GM12872 (cell line): ENCODE measurements at regions not wholly inside any gene's neighbourhood (a gene's known extent, or its start where the extent isn't known, plus 50 kb on each side); places are given as distances from the start of the nearest gene placed in this dataset.

Source experiments
- TF ChIP-seq, protein P1 (sequence below): IDR thresholded peaks from 3 replicates; pipeline ENCODE4 v1.5.1; 2011; ENCODE audit warnings: low read depth, mild to moderate bottlenecking, low read length, moderate library complexity; ENCODE audit not compliant: insufficient read depth

DNA sequence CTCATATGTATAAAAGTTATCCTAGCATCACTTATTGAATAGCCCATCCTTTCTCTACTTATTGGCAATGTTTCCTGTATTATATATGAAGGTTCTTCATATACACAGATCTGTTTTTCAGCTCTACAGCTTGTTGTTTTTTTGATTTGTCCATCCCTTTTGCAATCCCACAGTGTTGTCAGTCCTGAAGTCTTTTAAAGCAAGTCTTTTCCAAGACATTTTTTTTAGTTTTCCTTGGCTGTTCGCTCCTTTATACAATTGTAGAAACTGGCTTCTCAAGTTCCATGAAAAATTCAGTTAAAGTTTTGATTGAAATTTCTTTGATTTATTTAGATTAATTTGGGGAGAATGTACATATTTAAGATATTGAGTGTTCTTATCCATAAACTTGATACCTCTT is 295.3 kb upstream of the SORL1-AS1 start:
- TF ChIP-seq, protein P1, sequence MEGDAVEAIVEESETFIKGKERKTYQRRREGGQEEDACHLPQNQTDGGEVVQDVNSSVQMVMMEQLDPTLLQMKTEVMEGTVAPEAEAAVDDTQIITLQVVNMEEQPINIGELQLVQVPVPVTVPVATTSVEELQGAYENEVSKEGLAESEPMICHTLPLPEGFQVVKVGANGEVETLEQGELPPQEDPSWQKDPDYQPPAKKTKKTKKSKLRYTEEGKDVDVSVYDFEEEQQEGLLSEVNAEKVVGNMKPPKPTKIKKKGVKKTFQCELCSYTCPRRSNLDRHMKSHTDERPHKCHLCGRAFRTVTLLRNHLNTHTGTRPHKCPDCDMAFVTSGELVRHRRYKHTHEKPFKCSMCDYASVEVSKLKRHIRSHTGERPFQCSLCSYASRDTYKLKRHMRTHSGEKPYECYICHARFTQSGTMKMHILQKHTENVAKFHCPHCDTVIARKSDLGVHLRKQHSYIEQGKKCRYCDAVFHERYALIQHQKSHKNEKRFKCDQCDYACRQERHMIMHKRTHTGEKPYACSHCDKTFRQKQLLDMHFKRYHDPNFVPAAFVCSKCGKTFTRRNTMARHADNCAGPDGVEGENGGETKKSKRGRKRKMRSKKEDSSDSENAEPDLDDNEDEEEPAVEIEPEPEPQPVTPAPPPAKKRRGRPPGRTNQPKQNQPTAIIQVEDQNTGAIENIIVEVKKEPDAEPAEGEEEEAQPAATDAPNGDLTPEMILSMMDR = no peak

DNA sequence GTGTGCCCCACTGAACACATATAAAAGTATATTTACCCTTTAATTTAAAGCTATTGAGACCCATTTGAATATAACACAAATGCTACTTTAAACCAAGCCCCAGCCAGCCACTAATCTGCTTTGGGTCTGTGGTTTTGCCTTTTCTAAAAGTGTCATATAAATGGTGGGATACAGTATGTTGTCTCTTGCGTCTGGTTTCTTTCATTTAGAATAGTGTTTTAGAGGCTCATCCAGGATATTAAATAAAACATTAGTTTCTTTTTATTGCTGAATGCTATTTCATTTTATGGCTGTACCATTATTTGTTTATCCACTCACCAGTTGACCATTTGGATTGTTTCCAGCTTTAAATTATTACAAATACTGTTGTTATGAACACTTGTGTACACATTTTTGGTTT is 290.5 kb upstream of the SORL1-AS1 start:
- TF ChIP-seq, protein P1 = no peak

DNA sequence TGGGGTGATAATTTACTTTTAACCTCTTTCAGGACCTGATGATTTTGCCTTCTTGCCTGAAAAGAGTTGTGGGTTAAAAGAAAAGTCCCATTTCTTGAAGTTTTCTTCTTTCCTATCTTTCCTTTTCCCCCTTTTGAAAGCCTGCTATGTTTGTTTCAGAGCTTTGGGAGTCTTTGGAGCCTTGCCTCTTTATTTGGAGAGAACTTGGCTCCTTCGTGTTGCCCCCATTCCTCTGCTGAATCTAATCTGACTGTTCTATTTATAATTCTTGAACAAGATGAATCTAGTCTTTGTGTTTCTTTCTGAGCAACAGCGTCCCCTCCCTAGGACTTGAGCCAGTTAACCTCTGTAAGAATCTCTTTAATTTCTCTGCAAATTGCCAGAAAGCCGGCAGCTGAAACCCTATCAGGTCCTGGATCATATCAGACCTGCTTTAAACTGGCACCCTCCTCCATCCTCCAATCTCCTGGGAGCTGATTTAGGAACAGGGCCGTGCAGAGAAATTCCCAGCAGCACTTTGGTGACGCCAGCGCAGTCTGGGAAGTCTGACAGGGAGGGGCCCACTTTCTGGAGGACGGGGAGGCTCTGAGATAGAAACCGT is 289.1 kb upstream of the SORL1-AS1 start:
- TF ChIP-seq, protein P1 = no peak

DNA sequence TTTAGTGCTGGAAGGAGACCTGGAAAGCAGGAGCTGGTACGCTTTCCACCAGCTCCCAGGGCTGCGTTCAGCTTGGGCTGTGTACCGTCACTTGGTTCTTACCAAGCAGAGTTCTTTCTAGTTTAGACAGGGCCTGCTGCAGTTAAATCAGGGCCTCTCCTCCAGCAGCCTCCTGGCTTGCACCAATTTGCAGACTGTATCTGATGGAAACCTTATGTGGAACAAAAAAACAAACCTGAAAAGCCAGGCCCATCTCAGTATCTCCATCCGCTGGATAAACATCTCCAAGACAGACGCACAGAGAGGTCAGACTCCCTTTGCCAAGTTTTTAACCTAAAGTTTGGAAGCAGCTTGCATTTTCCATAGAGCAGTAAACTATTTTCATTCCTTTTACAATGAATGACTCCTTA is 288.6 kb upstream of the SORL1-AS1 start:
- TF ChIP-seq, protein P1 = no peak

DNA sequence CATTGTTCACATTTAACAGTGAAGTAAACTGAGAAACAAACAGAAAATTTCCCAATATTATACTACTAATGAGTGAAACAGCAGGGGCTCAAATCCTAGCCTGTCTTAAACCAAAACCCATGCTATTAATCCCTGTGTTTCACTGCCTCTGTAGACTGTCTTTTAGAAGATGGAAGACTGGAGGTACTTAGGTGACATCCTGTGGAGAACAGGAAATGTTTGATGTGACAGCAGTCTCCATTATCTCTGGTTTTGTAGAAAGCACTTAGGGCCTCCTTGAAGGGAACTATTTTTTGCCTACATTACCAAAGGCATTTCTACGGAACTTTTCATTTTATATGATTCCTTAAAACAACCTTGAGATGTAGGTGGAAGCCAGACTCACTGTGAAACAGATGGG is 288.1 kb upstream of the SORL1-AS1 start:
- TF ChIP-seq, protein P1 = no peak

DNA sequence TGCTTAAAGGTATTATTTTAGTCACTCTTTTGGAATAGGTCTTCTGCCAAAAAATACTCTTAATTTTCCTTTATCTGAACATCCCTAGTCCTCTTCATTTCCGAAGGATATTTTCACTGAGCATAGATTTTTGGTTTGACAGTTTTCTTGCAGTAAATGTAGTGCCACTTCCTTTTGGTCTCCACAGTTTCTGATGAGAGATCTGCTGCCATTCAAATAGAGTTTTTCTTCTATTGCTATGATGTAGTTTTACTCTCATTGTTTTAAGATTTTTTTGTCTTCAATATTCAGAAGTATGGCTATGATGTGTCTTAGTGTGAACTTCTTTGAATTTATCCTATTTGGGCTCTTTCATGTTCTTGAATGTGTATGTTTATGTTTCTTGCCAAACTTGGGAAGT is 281.1 kb upstream of the SORL1-AS1 start:
- TF ChIP-seq, protein P1 = no peak

DNA sequence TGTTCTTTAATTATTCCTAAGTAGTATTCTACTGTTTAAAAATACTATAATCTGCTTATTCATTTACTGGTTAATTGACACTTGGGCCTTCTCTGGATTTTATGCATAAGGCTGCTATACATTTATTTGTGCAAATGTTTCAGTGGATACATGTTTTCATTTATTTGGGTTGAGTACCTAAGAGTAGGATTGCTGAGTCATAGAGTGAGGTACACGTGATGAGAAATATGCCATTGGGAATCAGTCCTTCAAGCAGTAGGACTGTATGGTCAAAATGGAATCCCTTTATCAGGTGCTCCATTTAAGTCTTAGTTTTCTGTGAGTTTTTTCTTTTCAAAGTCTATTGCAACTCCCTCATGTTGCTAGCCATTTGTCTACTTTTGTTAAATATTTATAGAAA is 275.2 kb upstream of the SORL1-AS1 start:
- TF ChIP-seq, protein P1 = no peak
